Activated T-helper 1 cell treated with anti-CD3 and anti-CD28 coated beads, Interleukin-12 subunit alpha, Interleukin-12 subunit beta, Interleukin-2, Interleukin-4 antibody, amounts not matched to agents 30 ng/mL and 10 ng/mL and 1 ng/mL, durations not matched to agents 14 hours and 24 hours and 36 hours (primary cell): ENCODE measurements at regions not wholly inside any gene's neighbourhood (a gene's known extent, or its start where the extent isn't known, plus 50 kb on each side); places are given as distances from the start of the nearest gene placed in this dataset.
A peak's percentile ranks its signal among the peaks of the same experiment; 100 is the strongest.

Source experiments
- DNase-seq: peaks from one replicate; pipeline ENCODE4 v3.0.0; 2021; ENCODE audit warnings: low spot score
- H3K27ac Mint-ChIP-seq: one replicate; pipeline ENCODE4 v1.8.0; 2021; ENCODE audit warnings: mild to moderate bottlenecking, mixed read lengths
- H3K27me3 Mint-ChIP-seq: one replicate; pipeline ENCODE4 v1.8.0; 2022; ENCODE audit warnings: mild to moderate bottlenecking, moderate library complexity, mixed read lengths; ENCODE audit not compliant: insufficient read depth
- H3K36me3 Mint-ChIP-seq: one replicate; pipeline ENCODE4 v1.8.0; 2021; ENCODE audit warnings: low read depth, mixed read lengths
- H3K4me1 Mint-ChIP-seq: one replicate; pipeline ENCODE4 v1.8.0; 2021; ENCODE audit warnings: low read depth, mixed read lengths
- H3K4me3 Mint-ChIP-seq: one replicate; pipeline ENCODE4 v1.8.0; 2021; ENCODE audit warnings: mild to moderate bottlenecking, moderate library complexity, mixed read lengths
- H3K9me3 Mint-ChIP-seq: one replicate; pipeline ENCODE4 v1.8.0; 2021; ENCODE audit warnings: mixed read lengths
- intact Hi-C: fragments of 100-400 bp; cut with micrococcal nuclease; formaldehyde crosslinking; loops from one replicate; pipeline ENCODE4 v1.15.1; 2024

DNA sequence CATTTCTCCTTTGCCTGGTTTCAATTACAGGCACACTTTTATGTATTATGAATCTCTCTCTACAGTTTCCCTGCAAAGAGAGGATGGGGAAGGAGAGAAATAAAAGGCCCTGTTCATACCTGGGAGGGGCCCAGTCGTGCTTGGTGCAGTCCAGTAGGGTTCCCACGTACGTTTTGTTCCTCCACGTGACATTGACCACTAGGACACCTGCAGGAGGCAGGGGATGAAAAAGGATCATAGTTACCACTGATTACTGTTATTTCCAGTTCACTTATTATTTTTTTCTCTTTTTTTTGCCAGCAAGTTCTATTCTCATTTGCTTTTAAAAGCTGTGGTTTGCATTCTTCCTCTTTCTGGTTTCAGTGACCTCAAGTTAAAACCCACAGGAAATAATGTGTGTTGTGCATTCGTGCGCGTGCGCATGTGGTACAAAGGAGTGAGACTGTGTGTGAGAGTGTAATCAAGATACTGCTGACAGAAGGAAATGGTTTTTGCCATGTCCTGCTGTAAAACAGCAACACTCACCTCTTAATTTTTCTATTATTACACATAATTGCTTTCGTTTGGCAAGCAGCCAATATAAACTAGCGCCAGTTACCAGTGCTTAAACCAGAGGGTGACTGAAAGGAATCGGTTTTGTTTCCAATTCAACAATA lies 96.8 kb downstream of the ZNF608 start:
- intact Hi-C loops = loop anchor here (1.0 to 5.0 kb wide), 2 partner anchors 67 to 253 kb away; no protein-coding TSS in a partner anchor
- DNase-seq = peak; percentile 68
- Mint-ChIP-seq H3K9me3 (no peaks in the 10 kb centered on the region), H3K4me1 (peaks cover 20% of the 10 kb centered on the region), H3K4me3 (peak overlapping the region; percentile 34), H3K36me3 (peaks cover 1% of the 10 kb centered on the region), H3K27ac (peak overlapping the region; percentile 85), H3K27me3 (peaks cover 40% of the 10 kb centered on the region)

DNA sequence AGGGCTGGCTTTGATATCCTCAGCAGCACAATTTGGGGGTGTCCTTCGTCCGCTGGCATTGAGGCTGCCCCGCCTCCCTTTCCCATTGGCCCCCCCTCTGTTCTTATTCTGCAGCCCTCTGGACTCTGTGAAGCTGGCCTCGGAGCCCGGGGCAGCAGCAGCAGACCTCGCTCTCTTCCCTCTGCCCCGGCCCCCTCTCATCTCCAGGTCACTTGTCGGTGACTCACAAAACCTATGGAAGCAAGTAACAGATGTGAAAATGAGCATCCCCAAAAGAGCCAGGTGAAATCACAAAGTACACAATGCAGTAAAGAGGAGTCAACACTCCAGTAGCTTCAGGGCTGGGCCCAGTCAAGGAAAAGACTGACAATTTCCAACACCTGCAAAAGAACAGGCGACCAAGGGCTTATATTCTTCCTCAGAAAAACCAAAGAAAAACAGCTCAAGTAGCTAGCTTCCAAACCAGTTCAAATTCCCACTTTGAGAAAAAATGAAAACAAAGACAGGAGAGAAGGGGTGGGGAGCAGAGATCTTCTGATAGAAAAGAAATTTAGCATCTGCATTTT lies 97.5 kb downstream of the ZNF608 start:
- Mint-ChIP-seq H3K27me3 (peaks cover 45% of the 10 kb centered on the region), H3K27ac (no peak overlapping the region), H3K9me3 (no peaks in the 10 kb centered on the region), H3K4me1 (peaks cover 20% of the 10 kb centered on the region), H3K4me3 (no peak overlapping the region), H3K36me3 (peaks cover 1% of the 10 kb centered on the region)
- intact Hi-C loops = loop anchor here (1.0 kb wide), 1 partner anchor 253 kb away; no protein-coding TSS in a partner anchor
- DNase-seq = no peak

DNA sequence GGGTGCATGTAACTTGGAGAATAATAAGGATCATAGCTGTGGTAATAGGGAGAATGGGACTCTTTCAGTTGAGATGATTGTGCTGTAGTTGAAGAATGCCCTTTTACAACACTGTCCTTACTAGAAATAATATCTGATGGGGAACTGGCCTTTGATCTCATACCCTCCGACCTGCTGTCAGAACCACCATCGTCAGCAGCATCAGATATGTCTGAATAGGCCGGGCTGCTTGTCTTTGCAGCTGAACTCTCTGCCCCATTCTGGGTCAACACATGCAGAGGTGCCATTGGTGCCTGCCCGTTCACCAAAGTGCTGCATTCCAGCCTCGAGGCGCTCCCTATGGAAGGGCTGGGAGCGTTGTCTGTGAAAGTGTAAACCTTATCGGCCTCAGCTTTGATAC lies 99.1 kb downstream of the ZNF608 start:
- Mint-ChIP-seq H3K36me3 (peaks cover 1% of the 10 kb centered on the region), H3K27me3 (peaks cover 35% of the 10 kb centered on the region), H3K4me3 (no peak overlapping the region), H3K27ac (no peak overlapping the region), H3K9me3 (no peaks in the 10 kb centered on the region), H3K4me1 (peaks cover 20% of the 10 kb centered on the region)
- intact Hi-C loops = no loop called here
- no peak for DNase-seq

DNA sequence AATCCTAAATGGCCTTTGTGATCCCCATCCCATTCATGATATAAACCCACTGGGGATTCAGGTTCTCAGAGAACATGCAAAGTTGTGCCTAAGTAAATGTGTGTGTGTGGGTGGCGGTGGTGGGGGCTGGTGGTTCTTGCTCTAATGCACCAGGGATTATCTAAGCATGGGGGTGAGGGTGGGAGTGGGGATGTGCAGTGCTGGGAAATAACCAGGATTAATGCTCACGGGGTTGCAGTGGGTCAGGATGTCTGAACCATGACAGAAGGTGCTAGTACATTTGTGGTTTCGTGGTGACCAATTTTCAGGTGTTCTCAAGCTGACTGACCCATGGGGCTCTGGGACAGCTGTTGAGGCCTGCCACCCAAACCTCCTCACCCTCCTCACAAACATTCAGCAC lies 101.0 kb downstream of the ZNF608 start:
- intact Hi-C loops = no loop called here
- no peak overlapping the region for H3K27ac Mint-ChIP-seq
- no peaks in the 10 kb centered on the region for H3K9me3 Mint-ChIP-seq
- H3K4me3 Mint-ChIP-seq = no peak overlapping the region
- DNase-seq = no peak
- peaks cover 1% of the 10 kb centered on the region for H3K36me3 Mint-ChIP-seq
- H3K27me3 Mint-ChIP-seq = peaks cover 32% of the 10 kb centered on the region
- peaks cover 15% of the 10 kb centered on the region for H3K4me1 Mint-ChIP-seq

DNA sequence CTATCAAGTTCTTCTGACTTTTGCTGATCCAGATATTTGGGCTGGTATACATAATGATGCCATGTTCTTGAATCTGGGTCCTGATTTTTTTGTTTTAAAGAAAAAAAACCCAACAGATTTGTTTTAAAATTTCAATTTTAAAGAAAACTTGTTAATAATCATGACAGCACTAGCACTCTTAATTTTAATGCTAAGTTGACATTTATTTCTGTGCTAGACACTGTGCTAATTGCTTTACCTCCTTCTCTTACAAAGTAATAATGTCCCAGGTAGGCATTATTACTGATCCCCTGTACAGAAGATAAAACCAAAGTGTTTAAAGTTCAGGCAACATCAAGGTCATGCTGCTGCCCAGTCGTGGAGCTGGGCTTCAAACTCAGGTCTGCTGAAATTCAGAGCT lies 101.9 kb downstream of the ZNF608 start:
- Mint-ChIP-seq H3K4me1 (peaks cover 7% of the 10 kb centered on the region), H3K9me3 (no peaks in the 10 kb centered on the region), H3K27ac (no peak overlapping the region), H3K36me3 (no peaks in the 10 kb centered on the region), H3K27me3 (peaks cover 31% of the 10 kb centered on the region), H3K4me3 (no peak overlapping the region)
- intact Hi-C loops = no loop called here
- DNase-seq = no peak

DNA sequence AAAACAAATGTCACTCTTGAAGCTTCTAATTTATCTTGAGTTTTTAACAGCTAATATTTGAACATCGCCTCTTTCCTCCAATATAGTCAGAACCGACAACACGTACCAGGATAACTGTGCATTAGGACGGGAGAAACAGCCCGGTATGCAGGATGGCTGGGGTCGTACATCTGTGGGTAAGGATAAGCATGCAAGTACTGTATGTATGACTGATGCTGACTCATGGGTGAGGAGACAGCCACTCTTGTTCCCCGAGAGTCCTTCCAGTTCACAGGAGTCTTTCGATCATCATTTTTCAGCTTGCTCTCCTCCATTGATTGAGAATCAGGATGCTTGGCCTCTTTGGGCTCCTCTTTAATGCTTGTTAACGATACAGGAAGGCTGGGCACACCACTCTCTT lies 102.3 kb downstream of the ZNF608 start:
- Mint-ChIP-seq H3K4me1 (peaks cover 2% of the 10 kb centered on the region), H3K4me3 (no peak overlapping the region), H3K36me3 (no peaks in the 10 kb centered on the region), H3K27me3 (peaks cover 34% of the 10 kb centered on the region), H3K27ac (no peak overlapping the region), H3K9me3 (no peaks in the 10 kb centered on the region)
- DNase-seq = no peak
- intact Hi-C loops = no loop called here

DNA sequence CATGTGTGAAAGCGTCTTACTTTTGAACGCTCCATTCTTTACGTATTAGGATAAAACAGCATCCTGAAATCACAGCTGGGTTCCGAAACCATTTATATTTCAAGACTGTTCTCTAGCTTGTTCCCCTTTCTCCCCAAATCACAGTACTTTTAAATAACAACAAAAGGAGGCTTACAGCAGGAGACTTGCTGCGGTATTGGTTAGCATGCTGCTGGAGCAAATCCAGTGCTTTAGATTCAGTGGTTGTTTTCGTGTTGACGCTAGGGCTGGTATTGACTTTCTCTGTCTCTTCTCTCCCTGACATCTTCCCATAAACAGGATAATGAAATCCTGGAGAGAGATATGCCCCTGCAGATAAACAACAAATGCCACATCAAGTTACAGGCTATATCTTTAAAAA lies 103.1 kb downstream of the ZNF608 start:
- intact Hi-C loops = no loop called here
- H3K36me3 Mint-ChIP-seq = no peaks in the 10 kb centered on the region
- H3K27me3 Mint-ChIP-seq = peaks cover 33% of the 10 kb centered on the region
- no peak overlapping the region for H3K4me3 Mint-ChIP-seq
- H3K4me1 Mint-ChIP-seq = no peaks in the 10 kb centered on the region
- no peak overlapping the region for H3K27ac Mint-ChIP-seq
- H3K9me3 Mint-ChIP-seq = no peaks in the 10 kb centered on the region
- no peak for DNase-seq

DNA sequence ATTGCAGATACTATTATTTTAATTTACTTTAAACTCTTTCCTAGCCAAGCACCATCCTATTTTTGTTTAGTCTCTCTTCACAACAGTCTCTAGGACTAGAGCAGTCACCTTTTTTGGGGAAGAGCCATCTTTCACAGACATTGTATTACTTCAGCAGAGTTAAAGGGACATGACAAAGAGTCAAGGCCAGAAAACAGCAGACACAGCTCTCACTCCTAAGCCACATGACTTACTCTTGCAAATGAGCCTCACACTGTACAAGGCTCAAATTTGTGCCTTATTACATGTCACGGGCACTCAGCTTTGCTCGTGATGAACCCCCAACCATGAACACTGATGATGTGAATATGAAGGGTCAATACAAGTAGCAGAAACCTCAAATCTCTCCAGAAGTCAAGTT lies 104.3 kb downstream of the ZNF608 start:
- no peaks in the 10 kb centered on the region for H3K9me3 Mint-ChIP-seq
- no peak overlapping the region for H3K4me3 Mint-ChIP-seq
- H3K27ac Mint-ChIP-seq = no peak overlapping the region
- H3K27me3 Mint-ChIP-seq = peaks cover 27% of the 10 kb centered on the region
- DNase-seq = no peak
- H3K4me1 Mint-ChIP-seq = no peaks in the 10 kb centered on the region
- H3K36me3 Mint-ChIP-seq = no peaks in the 10 kb centered on the region
- intact Hi-C loops = no loop called here

DNA sequence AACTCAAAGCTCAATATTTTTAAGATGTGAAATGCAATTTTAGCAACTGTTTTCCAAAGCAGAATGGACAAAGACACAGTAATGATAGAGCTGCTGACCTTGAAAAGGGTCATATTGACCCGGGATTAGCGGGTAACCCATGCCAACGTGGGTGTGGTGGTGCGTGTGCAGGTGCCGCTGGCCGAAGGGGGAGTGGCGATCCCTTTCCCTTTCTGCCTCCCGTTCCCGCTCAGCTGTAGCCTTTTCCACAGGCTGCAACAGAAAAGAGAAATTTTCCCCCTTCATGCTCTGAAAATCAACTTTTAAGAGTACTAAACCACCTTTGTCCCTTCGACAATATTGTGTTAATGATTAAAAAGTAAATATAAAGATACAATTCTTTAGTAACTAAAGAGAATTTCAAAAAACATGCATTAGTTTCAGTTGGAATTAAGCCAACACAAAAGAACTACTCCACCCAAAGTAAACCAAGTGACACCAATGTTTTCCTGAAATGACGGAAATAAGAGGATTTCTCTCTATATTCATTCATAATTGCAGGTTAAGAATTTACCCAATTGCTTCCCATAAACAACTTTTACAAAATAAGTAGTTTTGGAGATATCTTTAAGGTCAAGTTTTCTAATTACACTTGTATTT lies 105.2 kb downstream of the ZNF608 start:
- intact Hi-C loops = no loop called here
- DNase-seq = no peak
- no peak overlapping the region for H3K4me3 Mint-ChIP-seq
- H3K4me1 Mint-ChIP-seq = no peaks in the 10 kb centered on the region
- peaks cover 23% of the 10 kb centered on the region for H3K27me3 Mint-ChIP-seq
- no peaks in the 10 kb centered on the region for H3K9me3 Mint-ChIP-seq
- H3K27ac Mint-ChIP-seq = no peak overlapping the region
- no peaks in the 10 kb centered on the region for H3K36me3 Mint-ChIP-seq

DNA sequence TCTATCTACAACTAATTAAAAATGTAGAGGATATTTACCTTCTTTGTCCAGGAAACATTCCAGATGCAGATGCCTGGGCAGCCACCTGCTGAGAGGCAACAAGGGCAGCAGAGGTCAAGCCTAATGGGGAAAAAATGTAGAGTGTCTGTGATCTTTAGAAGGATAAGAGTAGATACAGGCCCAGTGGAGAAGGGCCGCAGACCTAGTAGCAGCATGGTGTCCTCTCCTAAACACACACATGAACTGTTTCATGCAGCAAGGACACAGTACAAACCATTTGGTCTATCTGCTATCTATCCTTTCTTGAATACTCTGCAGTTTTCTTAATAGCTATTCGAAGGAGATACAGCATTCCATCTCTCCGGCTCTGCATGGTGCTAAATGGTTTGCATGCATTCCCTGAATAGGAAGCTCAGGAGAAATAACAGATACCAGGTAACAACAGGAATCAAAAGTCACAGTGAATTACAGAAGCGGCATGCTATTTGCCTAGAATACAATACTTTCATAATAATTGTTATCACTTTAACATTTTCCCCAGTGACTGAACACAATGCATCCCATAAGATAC lies 107.3 kb downstream of the ZNF608 start:
- Mint-ChIP-seq H3K27me3 (peaks cover 19% of the 10 kb centered on the region), H3K27ac (no peak overlapping the region), H3K9me3 (no peaks in the 10 kb centered on the region), H3K4me3 (no peak overlapping the region), H3K36me3 (no peaks in the 10 kb centered on the region), H3K4me1 (no peaks in the 10 kb centered on the region)
- intact Hi-C loops = no loop called here
- DNase-seq = no peak

DNA sequence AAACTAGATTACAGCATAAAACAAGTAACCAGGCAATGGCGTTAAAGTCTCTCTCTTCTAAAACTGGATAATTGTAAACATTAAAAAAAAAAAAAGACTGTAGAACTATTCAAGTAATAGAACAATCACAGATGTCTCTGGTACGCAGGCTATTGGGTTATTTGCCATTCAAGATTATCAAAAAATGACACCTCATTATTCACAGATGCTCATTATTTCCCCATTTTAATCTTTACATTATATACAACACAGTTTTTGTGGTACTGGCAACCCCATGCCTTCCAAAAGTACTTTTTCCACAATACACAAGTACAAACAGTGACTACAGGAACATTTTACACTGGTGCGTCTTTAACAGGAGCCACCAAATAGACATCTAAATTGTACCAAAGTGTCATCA lies 109.4 kb downstream of the ZNF608 start:
- no peak overlapping the region for H3K4me3 Mint-ChIP-seq

DNA sequence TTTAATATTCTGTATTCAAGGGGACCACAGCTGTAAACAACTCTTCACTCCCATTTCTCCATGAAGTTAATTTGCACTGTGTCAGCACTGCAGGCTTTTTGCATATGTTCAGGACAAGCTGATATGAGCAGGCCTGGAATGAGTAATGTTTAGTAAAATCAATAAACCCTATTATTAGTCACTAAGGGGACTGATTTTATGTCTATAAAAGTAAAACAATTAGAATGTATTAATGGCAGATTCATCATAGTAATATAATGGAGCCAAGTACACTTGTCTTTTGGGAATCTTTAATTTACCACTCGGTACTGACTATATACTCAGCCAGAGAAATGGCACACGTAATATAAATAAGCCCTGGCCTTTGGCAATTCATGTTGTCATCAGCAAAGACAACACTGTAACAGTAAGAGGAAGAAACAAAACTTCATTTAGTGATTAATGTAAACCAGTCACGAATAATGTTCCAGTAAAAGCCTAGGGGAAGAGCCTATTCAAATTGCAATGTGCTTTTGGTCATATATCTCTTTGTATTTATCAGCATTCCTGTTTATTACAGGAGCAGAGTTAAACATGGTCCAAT lies 111.6 kb downstream of the ZNF608 start:
- H3K36me3 Mint-ChIP-seq = no peaks in the 10 kb centered on the region
- no peaks in the 10 kb centered on the region for H3K4me1 Mint-ChIP-seq
- no peak for DNase-seq
- no peak overlapping the region for H3K4me3 Mint-ChIP-seq
- H3K27me3 Mint-ChIP-seq = peaks cover 3% of the 10 kb centered on the region
- H3K9me3 Mint-ChIP-seq = no peaks in the 10 kb centered on the region
- H3K27ac Mint-ChIP-seq = no peak overlapping the region
- intact Hi-C loops = no loop called here

More for the DNA sequence above, 109.4 kb downstream of the ZNF608 start:
- Mint-ChIP-seq H3K27ac (no peak overlapping the region), H3K36me3 (no peaks in the 10 kb centered on the region), H3K9me3 (no peaks in the 10 kb centered on the region), H3K27me3 (peaks cover 13% of the 10 kb centered on the region), H3K4me1 (no peaks in the 10 kb centered on the region)
- DNase-seq = no peak
- intact Hi-C loops = no loop called here

DNA sequence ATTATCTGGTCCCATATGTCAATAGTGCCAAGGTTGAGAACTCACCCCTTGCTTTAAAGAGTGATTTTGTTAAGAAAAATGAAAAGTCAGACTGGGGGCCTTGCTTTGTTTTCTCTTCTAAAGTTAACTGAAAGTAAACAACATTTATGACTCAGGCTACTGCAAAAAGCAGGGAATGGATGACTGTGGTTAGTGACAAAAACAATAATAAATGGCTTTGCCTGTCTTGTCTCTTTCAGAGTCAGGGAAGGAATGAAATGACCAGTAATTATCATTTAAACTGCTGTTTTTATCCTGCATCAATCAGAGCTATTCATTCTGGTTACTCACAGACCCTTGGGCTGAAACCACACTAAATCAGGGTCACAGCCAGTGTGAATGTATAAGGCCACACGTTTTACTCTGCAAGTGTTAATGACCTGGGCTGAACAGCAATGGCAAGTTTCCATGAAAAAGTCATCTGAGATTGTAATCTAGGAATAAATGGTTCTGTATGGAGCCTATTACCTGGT lies 112.2 kb downstream of the ZNF608 start:
- Mint-ChIP-seq H3K4me1 (no peaks in the 10 kb centered on the region), H3K27me3 (peaks cover under 1% of the 10 kb centered on the region), H3K4me3 (no peak overlapping the region), H3K36me3 (no peaks in the 10 kb centered on the region), H3K9me3 (no peaks in the 10 kb centered on the region), H3K27ac (no peak overlapping the region)
- intact Hi-C loops = no loop called here
- DNase-seq = no peak
